Uterus (tissue), 2 donors: ENCODE measurements at regions not wholly inside any gene's neighbourhood (a gene's known extent, or its start where the extent isn't known, plus 50 kb on each side); places are given as distances from the start of the nearest gene placed in this dataset.

ENCODE experiments used
- POLR2A ChIP-seq, 2 donors: fragments of 450-650 bp; IDR thresholded peaks; one replicate each; pipeline ENCODE4 v1.6.1; 2016; ENCODE audit warnings: antibody characterized with exemption in 2 of 2, mild to moderate bottlenecking in 1 of 2, moderate library complexity in 1 of 2
- TF ChIP-seq, protein P1 (sequence below), 4 experiments: fragments of 200-600 bp in 2 of 4; fragments of 450-650 bp in 2 of 4; sonication (generic) in 2 of 4; IDR thresholded peaks; one replicate each; pipeline ENCODE4 v1.5.1; 2016 to 2019; ENCODE audit warnings: antibody characterized with exemption in 4 of 4, mild to moderate bottlenecking in 2 of 4, moderate library complexity in 1 of 4

GRCh38 chr3:31129241-31129640, 234.8 kb upstream of the GADL1 start:
- TF ChIP-seq POLR2A (IDR thresholded peaks at IDR 0.05), result no peak
- TF ChIP-seq, protein P1, sequence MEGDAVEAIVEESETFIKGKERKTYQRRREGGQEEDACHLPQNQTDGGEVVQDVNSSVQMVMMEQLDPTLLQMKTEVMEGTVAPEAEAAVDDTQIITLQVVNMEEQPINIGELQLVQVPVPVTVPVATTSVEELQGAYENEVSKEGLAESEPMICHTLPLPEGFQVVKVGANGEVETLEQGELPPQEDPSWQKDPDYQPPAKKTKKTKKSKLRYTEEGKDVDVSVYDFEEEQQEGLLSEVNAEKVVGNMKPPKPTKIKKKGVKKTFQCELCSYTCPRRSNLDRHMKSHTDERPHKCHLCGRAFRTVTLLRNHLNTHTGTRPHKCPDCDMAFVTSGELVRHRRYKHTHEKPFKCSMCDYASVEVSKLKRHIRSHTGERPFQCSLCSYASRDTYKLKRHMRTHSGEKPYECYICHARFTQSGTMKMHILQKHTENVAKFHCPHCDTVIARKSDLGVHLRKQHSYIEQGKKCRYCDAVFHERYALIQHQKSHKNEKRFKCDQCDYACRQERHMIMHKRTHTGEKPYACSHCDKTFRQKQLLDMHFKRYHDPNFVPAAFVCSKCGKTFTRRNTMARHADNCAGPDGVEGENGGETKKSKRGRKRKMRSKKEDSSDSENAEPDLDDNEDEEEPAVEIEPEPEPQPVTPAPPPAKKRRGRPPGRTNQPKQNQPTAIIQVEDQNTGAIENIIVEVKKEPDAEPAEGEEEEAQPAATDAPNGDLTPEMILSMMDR (IDR thresholded peaks at IDR 0.05), result no peak
